ENCODE measurements at regions not wholly inside any gene's neighbourhood (a gene's known extent, or its start where the extent isn't known, plus 50 kb on each side); places are given as distances from the start of the nearest gene placed in this dataset.

- H3K36me3 ChIP-seq: no peaks in the 10 kb centered on the region
- H3K4me2 ChIP-seq: no peak overlapping the region
- Mint-ChIP-seq H3K9me3 (no peaks in the 10 kb centered on the region), H3K27ac (no peak overlapping the region), H3K27me3 (ENCODE audit: insufficient read depth, low read depth) (no peaks in the 10 kb centered on the region), H3K36me3 (no peaks in the 10 kb centered on the region), H3K4me3 (no peak overlapping the region), H3K4me1 (no peaks in the 10 kb centered on the region)
- no peaks in the 10 kb centered on the region for H3K4me1 ChIP-seq
- TF ChIP-seq EZH2 (IDR thresholded peaks at IDR 0.05) (no peak), EZH2phosphoT487 (IDR thresholded peaks at IDR 0.05) (no peak), CTCF (IDR thresholded peaks at IDR 0.05) (no peak)
- no peak overlapping the region for H3K27ac ChIP-seq
- no peak for DNase-seq (ENCODE audit: low spot score)
- no peak overlapping the region for H2AFZ ChIP-seq (replicated peaks)
- H3K9ac ChIP-seq: no peak overlapping the region
- no peaks in the 10 kb centered on the region for H4K20me1 ChIP-seq (ENCODE audit: low read depth)
- H3K4me3 ChIP-seq: no peak overlapping the region
- no peaks in the 10 kb centered on the region for H3K79me2 ChIP-seq (ENCODE audit: low read depth)
- no peaks in the 10 kb centered on the region for H3K27me3 ChIP-seq
- H3F3A ChIP-seq (ENCODE audit: low read depth): no peaks in the 10 kb centered on the region
- H3K9me3 ChIP-seq (ENCODE audit: low read depth): no peaks in the 10 kb centered on the region
Observed at GRCh38 chr2:56960581-56960980, 776.8 kb downstream of the CCDC85A start.

- Mint-ChIP-seq H3K9me3 (no peaks in the 10 kb centered on the region), H3K27me3 (ENCODE audit: insufficient read depth, low read depth) (no peaks in the 10 kb centered on the region)
Observed at GRCh38 chr2:56962673-56963072, 778.9 kb downstream of the CCDC85A start.

GRCh38 chr2:56969513-56969912 is 785.7 kb downstream of the CCDC85A start:
- Histone ChIP-seq H3K36me3 (no peaks in the 10 kb centered on the region), H4K20me1 (ENCODE audit: low read depth) (no peaks in the 10 kb centered on the region), H3K4me1 (no peaks in the 10 kb centered on the region), H3K27me3 (no peaks in the 10 kb centered on the region), H3F3A (ENCODE audit: low read depth) (no peaks in the 10 kb centered on the region), H3K79me2 (ENCODE audit: low read depth) (no peaks in the 10 kb centered on the region), H3K4me3 (no peak overlapping the region), H3K4me2 (no peak overlapping the region), H2AFZ (replicated peaks) (no peak overlapping the region), H3K27ac (no peak overlapping the region), H3K9ac (no peak overlapping the region), H3K9me3 (ENCODE audit: low read depth) (no peaks in the 10 kb centered on the region)
- no peak for DNase-seq (ENCODE audit: low spot score)
- no peak overlapping the region for H3K27ac Mint-ChIP-seq
- no peak overlapping the region for H3K4me3 Mint-ChIP-seq
- TF ChIP-seq EZH2 (IDR thresholded peaks at IDR 0.05) (no peak), EZH2phosphoT487 (IDR thresholded peaks at IDR 0.05) (no peak), CTCF (IDR thresholded peaks at IDR 0.05) (no peak)
- H3K9me3 Mint-ChIP-seq: no peaks in the 10 kb centered on the region
- H3K27me3 Mint-ChIP-seq (ENCODE audit: insufficient read depth, low read depth): no peaks in the 10 kb centered on the region
- H3K4me1 Mint-ChIP-seq: no peaks in the 10 kb centered on the region
- H3K36me3 Mint-ChIP-seq: no peaks in the 10 kb centered on the region

More at GRCh38 chr2:56962673-56963072, 778.9 kb downstream of the CCDC85A start:
- Histone ChIP-seq H3F3A (ENCODE audit: low read depth) (no peaks in the 10 kb centered on the region), H3K4me2 (no peak overlapping the region), H3K9me3 (ENCODE audit: low read depth) (no peaks in the 10 kb centered on the region), H3K27ac (no peak overlapping the region), H3K4me3 (no peak overlapping the region), H2AFZ (replicated peaks) (no peak overlapping the region), H3K36me3 (no peaks in the 10 kb centered on the region), H3K27me3 (no peaks in the 10 kb centered on the region), H3K9ac (no peak overlapping the region), H3K79me2 (ENCODE audit: low read depth) (no peaks in the 10 kb centered on the region), H3K4me1 (no peaks in the 10 kb centered on the region), H4K20me1 (ENCODE audit: low read depth) (no peaks in the 10 kb centered on the region)
- H3K4me1 Mint-ChIP-seq: no peaks in the 10 kb centered on the region
- no peak overlapping the region for H3K4me3 Mint-ChIP-seq
- DNase-seq (ENCODE audit: low spot score): no peak
- no peaks in the 10 kb centered on the region for H3K36me3 Mint-ChIP-seq
- H3K27ac Mint-ChIP-seq: no peak overlapping the region
- TF ChIP-seq EZH2 (IDR thresholded peaks at IDR 0.05) (no peak), CTCF (IDR thresholded peaks at IDR 0.05) (no peak), EZH2phosphoT487 (IDR thresholded peaks at IDR 0.05) (no peak)
